Activated T-helper 1 cell treated with anti-CD3 and anti-CD28 coated beads, Interleukin-2, amount 50 U/mL, for 16 hours (primary cell): ENCODE measurements at regions not wholly inside any gene's neighbourhood (a gene's known extent, or its start where the extent isn't known, plus 50 kb on each side); places are given as distances from the start of the nearest gene placed in this dataset.

Experiments used
- DNase-seq, 2 donors: peaks; one replicate each; pipeline ENCODE4 v3.0.0-alpha.2; 2020; ENCODE audit warnings: low read depth in 1 of 2, low spot score in 1 of 2

DNA sequence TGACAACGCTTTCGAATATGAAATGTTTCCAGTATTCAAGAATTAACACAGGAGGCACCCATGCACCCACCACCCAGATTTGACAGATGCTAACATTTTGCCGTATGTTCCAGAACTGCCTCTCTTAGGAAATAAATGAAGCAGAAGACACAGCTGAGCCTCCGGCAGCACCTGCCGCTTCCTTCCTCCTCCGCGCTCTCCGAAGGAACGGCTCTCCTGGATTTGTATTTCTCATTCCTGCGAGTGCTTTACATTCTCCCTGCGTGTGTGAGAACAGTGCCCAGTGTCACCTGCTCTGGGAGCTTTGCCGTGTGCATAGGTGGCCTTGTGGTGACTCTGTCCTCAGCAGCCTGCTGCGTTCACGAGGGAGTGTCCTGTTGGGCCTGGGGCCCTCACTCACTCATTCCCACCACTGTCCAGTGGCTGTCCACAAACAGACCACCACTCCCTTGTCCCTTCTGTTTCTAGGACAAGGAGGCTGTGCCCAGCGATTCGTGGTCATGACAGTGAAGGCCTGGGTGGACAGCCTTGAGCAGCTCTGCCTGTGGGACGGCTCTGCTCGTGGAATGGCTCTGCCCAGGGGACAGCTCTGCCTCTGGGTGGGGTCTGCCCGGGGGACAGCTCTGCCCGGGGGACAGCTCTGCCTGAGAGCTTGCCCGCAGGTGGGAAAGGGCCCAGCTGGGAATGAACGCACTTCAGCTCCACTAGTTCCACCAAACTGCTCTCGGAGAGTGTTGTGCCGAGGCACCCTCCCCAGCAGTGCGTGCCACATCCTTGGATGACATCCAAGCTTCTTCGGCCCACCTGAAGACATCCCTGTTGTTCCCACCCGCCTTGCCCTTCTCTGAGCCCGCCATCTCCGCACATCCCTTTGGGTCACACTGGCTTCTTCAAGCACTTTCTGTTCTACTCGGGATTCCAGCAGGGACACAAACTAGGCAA, 170.5 kb upstream of the PPP1R26 start:
- DNase-seq, result no peak

DNA sequence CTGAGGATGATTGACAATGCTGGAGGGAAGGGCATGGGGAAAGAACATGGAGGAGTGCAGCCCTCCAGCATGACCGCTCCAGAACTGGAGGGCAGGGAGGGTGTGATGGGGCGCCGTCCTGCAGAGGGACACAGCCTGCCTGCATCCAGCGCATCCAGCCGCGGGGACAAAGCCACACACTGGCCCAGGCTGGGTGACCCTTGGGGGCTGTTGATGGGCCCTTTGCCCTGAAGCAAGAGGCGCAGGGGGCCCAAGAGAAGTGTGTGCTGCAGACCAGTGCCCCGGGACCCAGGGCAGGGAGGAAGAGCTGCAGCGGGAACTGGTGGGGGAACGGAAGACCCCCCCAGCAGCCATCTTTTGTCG, 169.8 kb upstream of the PPP1R26 start:
- no peak for DNase-seq

DNA sequence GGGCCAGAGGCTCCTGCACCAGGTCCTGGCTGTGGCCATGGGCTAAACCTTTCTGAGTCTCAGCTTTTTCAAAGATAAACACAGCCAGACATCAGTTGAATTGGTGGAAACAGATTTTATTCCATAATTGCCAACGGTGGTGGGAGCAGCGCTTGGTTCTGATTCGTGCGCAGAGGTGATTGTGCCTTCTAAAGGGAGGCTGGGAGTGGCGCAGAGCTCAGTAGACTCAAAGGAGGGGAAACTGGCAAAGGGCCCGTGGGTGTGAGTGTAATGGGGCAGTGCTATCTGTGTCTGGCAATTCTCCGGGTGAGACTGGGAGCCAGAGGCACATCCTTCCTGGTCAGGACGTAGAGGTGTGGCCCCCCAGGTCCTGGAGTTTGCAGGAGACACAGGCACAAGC, 169.4 kb upstream of the PPP1R26 start:
- DNase-seq, result no peak

DNA sequence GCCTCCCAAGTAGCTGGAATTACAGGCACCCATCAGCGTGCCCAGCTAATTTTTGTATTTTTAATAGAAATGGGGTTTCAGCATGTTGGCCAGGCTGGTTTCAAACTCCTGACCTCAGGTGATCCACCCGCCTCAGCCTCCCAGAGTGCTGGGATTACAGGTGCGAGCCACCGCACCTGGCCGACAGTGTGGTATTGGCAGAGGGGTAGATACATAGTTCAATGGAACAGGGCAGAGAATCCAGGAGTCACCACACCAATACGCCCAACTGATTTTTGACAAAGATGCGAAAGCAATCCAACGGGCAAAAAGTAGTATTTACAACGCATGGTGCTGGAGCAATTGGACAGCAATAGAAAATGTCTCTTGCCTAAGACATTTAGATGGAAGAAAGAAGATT, 164.0 kb upstream of the PPP1R26 start:
- DNase-seq, result no peak

DNA sequence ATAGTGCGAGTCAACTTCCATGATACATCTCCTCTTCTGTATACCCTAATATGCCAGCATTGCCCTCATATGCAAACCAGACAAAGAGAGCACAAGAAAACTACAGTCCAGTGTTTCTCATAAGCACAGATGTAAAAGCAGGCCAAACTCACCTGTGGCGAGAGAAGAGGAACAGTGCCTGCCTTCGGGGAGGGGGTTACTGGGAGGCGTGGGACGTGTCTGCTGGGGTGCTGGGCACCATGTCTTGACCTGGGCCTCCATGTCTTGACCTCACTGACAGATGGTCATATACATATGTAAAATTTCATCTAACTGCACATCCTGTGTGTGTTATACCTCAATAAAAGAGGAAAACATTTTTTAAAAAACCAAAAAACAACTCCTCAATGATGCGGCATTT, 159.3 kb upstream of the PPP1R26 start:
- DNase-seq, result no peak

DNA sequence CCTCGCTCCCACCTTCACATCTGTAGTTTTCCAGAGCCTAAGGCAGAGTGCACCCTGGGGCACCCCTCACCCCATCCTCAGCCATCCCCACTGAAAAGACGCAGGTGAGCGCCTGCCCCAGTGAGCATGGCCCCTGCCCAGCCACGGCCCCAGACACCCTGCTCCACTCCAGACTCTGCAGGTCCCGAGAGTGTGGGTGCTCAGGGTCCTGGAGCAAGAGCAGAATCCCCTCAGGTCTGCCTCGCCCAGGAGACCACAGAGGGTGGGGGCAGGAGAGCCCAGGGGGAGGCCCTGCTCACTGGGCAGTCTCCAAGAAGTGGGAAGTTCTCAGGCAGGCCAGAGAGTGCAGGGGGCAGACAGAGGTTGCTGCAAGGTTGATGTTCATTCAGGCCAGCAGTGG, 158.6 kb upstream of the PPP1R26 start:
- no peak for DNase-seq

DNA sequence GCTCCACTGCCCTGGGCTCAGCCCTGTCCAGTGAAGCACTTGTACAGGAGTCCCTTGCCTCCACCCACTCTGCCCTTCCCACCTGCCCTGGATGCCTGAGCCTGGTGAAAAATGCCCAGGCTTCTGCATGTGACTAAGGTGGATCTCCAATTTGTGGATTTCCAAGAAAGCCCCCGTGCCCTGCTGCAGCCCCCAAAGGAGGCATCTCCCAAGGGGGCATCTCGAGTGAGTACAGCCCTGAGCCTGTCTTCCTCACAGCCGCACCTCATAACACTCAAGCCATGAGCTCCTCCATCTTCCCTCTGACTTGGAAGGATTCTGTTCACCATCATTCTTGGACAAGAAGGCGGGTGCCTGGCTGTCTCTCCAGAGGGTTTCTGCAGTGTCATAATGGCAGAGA, 158.0 kb upstream of the PPP1R26 start:
- DNase-seq, result no peak

DNA sequence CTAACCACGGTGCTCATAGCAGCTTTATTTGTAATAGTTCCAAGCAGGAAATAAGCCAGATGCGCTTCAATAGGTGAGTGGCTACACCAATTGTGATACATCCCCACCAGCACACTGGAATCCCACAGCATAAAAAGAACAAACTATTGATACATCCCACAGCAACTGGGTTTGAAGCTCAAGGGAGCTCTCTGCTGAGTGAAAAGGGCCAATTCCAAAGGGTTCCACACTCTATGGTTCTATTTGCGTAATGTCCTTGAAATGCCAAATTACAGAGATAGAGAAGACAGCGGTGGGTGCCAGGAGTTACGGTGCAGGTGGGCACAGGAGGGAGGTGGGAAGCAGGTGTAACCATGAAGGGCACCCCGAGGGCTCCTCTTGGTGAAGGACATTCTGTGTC, 155.3 kb upstream of the PPP1R26 start:
- no peak for DNase-seq

DNA sequence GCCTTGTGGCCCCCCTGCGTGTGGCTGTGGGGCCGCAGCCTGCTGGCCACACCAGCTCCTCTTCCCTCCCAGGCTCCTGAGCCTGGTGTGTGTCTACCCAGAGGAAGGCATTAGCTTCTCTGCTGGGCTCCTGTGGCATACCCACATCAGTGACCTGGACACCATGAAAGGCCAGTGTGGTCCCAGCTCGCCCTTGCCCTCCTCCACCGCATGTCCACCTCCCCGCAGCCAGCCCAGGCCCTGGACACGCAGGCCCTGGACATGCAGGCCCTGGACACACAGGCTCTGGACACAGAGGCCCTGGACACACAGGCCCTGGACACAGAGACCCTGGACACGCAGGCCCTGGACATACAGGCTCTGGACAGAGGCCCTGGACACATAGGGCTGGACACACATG, 153.4 kb upstream of the PPP1R26 start:
- no peak for DNase-seq

DNA sequence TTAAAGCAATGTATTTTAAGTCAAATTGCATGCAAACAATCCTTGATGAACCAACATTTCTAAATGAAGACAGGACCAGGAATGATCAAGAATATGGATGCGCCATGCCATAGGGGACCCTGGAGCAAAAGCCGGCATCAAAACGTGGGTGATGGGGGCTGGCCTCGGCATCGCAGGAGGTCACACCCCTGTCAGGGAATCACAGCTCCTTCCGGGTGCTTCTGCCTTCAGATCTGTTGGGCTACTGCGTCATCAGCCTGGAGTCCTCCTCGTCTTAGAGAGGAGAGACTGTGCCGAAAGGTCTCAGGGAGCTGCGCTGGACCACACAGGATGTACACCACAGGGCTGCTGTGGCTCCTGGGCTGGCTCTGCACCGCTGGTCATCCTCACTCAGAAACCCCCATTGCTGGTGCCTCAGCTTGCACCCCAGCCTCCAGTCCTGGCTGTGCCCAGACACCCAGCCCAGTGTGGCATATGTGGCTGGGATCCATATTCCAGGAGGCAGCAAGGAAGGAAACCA, 152.9 kb upstream of the PPP1R26 start:
- DNase-seq, result no peak

DNA sequence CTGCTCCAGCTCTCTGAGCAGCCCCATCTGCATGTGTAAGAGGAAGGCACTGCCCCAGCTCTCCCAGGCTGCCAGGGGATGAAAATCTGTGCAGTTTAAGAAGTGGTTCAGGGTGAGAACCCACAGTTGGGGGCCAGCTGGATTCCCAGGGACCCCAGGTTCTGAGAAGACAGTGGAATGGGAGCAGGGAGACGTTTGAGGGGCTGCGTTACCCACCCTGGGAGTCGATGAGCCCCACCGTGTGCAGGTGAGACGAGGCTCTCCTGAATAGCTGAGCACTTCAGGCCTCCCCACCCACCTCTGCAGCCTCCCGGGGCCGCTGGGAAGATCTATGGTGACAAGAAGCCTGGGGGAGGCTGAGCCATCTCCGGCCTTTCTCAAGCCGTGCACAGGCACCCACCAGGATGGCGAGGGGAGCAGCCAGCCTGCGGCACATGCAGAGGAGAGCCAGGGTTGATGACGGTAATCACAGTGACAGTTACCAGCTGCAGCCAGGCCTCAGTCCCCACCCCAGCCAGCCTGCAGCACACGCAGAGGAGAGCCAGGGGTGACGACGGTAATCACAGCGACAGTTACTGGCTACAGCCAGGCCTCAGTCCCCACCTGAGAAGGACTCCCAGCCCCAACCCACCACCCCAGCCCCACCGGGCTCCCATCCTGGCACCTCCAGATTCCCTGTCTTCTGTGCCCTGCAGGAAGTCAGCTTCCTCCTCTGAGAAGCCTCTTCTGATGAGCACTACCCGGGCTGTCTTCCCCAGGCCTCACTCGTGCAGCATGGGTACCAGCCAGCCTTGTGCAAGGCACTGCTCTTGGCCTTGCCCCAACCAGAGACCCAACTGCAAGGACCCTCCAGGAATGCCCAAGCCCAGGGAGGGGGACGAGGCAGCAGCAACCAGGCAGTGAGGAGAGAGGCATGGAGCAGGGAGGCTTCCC, 150.8 kb upstream of the PPP1R26 start:
- no peak for DNase-seq

DNA sequence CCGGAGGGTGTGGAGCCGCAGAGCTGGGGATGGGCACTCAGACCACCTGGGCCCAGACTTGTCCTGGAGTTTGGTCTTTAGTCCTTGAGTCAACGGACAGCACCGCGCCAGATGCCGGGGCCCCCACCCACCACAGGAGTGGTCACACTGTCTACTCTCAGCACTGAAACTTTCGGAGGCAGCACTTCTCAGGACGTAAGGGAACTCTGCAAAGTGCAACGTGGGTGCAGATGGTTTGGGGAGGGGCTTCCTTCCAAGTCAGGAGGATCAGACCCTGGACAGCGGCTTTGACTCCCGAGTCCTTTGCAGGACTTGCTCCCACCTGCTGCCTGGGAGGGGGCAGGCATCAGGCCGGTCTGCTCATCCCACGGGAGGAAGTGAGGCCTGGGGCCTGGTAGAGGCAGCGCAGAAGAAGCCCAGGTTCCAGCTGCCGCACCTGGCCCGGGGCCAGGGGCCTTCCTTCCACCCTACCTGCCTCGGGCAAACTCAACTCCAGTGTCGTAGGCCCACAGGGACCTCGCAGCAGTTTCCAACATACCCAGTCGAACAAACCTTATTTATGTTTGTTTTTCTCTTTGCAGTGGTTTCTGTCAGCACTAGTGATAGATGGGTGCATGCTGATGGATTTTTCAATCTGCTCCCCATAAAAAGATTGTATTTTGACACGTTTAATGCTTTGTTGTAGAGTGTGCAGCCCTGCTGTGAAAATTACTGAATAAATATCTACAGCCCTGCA, 149.8 kb upstream of the PPP1R26 start:
- DNase-seq, result no peak

DNA sequence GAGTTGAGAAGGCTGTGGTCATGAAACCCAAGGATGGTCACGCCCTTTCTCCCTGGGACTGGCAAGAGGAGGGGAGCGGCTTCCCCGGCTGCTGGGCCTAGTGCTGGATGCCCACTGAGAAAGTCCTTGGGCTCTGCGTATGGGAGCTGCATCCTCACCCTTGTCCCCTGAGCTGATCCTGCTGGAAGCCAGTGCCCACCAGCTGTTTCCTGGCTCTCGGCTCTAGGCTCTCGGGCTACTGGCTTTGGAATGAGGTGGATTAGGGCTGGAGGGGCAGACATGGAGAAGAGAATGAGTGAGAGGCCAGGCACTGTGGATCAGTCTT, 149.3 kb upstream of the PPP1R26 start:
- DNase-seq, result no peak

DNA sequence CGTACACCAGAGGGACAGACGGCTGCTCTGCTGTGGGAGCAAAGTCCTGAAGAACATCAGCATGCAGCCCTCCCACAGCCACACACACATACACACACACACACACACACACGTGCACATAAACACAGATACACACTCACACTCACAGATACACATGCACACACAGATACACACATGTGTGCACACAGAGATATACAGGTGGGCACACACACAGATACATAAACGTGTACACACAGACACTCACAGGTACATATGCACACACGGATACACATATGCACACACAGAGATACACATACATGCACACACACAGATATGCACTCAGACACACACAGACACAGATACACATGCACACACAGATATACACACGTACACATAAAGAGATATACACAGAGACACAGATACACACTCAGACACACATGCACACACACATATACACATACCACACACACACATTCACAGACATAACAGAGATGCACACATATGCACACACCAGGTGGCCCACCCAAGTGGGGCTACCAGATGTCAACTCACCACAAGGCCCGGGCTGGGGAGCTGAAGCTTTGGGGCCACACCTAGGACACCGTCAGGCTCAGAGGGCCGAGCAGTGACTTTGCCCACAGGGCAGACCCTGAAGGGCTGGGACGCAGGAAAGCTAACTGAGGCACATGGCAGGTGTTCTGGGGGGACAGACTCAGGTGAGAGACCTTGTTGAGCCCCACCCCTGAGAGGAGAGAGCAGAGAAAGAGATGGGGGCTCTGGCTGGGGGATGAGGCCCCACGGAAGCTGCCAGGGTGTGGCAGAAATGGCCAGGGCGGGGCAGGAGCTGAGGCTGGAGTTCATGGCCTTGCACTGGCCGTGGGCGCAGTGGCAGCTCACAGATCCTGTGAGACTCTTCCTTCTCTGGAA, 148.6 kb upstream of the PPP1R26 start:
- no peak for DNase-seq

DNA sequence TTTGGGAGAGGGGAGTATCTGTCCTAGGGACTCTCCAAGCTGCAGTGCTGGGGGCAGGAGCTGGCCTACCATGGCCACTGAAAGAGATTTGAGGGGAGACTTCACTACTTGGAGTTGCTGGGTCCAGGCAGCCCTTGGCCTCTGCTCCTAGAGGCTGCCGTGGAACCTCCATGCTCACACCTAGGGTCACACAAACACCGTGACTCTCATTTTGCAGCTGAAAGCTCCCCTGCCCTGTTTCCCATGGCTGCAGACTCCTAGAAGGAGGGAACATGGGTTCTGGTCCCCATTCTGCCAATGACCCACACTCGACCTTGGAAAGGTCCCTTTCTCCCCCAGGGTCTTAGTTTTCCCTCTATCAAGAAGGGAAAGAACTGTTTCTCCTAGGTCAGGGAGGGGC, 147.1 kb upstream of the PPP1R26 start:
- no peak for DNase-seq

DNA sequence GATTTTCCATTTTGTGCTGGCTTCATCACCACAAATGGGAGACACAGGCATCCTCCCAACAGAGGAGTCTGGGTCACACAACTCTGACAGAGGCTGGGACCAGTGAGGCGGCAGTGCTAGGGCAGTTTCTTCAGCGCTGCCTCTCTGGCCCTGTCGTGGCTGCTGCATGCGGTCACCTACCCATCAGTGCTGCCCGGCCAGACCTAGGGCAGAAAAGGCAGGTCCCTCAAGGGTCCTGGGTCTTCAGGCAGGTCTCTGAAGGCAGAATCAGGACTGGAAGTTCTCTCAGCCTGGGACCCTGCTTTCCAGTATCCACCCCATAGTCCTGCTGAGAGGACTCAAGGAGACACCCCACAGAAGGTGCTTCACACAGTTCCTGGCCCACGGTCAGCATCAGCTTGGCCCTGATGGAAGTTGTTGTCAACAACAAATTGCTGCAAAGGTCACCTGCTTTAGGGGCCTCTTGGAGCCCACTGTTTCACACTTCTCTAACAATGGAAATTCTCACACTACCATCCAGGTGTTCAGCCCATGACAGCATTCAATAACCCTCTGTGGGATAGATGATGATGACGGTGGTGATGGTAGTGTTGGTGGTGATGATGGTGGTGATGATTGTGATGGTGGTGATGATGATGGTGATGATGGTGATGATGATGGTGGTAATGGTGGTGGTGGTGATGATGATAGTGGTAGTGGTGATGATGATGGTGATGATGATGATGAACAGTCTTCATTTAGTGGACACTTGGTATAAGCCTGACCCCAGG, 146.4 kb upstream of the PPP1R26 start:
- no peak for DNase-seq

DNA sequence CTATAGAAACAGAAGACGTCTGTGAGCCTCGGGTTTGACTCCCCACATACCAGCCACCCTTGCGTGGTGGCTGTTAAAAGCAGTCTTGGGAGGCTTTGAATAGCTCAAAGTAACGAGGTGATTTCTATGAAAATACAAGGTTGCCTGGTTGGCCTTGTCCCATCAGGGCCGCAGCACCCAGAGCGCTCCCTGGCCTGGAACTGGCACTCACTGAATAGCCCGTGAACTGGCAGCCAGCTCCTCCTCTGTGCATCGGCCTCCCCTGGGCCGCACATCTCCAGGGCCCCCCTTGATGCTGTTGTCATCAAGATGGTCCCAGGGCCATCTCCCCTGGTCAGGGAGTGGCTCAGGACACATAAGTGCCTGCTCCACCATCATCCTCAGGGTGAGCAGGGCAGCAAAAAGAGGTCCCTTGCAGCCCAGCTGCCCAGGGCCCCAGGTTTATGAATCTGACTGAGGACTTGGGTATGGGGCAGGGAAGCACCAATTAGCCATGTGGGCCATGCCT, 144.6 kb upstream of the PPP1R26 start:
- DNase-seq, result no peak

DNA sequence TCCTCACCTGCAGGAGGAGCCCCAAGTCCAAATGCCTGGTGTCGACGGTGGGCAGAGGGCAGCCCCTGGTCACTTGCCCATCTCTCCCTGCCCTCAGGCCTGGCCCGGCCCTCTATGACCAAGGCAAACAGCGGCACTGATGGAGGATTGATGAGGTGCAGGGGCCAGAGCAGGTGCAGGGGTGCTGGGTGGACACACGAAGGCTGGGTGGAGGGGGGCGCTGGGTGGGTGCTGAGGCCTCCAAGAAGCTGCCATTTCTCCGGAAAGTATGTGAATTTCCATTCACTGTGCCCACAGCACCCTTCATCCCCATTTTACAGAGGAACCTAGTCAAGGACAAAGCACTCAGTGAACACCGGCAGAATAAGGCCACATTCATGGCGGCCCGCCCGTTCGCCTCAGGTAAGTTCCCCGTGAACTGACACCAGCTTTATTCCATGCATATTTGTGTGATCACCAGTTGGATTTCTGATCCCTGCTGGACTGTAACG, 143.8 kb upstream of the PPP1R26 start:
- no peak for DNase-seq
